GM19035 (cell line): ENCODE measurements at regions not wholly inside any gene's neighbourhood (a gene's known extent, or its start where the extent isn't known, plus 50 kb on each side); places are given as distances from the start of the nearest gene placed in this dataset.

ENCODE experiments used
- ATAC-seq: cut with Tn5 transposase; IDR thresholded peaks from one replicate; pipeline ENCODE4 v1.9.1; 2021; ENCODE audit not compliant: unreplicated experiment

- no peak for ATAC-seq
These were observed 471.1 kb upstream of the ANO3 start for GRCh38 chr11:25860677-25861450.

- ATAC-seq = no peak
These were observed 469.8 kb upstream of the ANO3 start for GRCh38 chr11:25862159-25862558.

GRCh38 chr11:25863986-25864385 is 467.9 kb upstream of the ANO3 start:
- ATAC-seq = no peak

GRCh38 chr11:25876456-25876965 is 455.4 kb upstream of the ANO3 start:
- ATAC-seq = no peak

- ATAC-seq = no peak
These were observed 445.9 kb upstream of the ANO3 start for GRCh38 chr11:25886036-25886435.

GRCh38 chr11:25890626-25891260 is 441.2 kb upstream of the ANO3 start:
- no peak for ATAC-seq

GRCh38 chr11:25891960-25892359 is 440.0 kb upstream of the ANO3 start:
- no peak for ATAC-seq

- no peak for ATAC-seq
These were observed 432.2 kb upstream of the ANO3 start for GRCh38 chr11:25899617-25900160.

GRCh38 chr11:25900814-25901213 is 431.1 kb upstream of the ANO3 start:
- no peak for ATAC-seq

- no peak for ATAC-seq
These were observed 430.5 kb upstream of the ANO3 start for GRCh38 chr11:25901415-25901814.

- ATAC-seq = no peak
These were observed 429.5 kb upstream of the ANO3 start for GRCh38 chr11:25902476-25902875.

- ATAC-seq = no peak
These were observed 423.2 kb upstream of the ANO3 start for GRCh38 chr11:25908726-25909125.

- ATAC-seq = no peak
These were observed 421.8 kb upstream of the ANO3 start for GRCh38 chr11:25910086-25910485.

- ATAC-seq = no peak
These were observed 411.6 kb upstream of the ANO3 start for GRCh38 chr11:25920356-25920755.

- no peak for ATAC-seq
These were observed 407.3 kb upstream of the ANO3 start for GRCh38 chr11:25924586-25924985.

- no peak for ATAC-seq
These were observed 406.6 kb upstream of the ANO3 start for GRCh38 chr11:25925359-25925758.

- no peak for ATAC-seq
These were observed 404.4 kb upstream of the ANO3 start for GRCh38 chr11:25927411-25927953.

- no peak for ATAC-seq
These were observed 403.9 kb upstream of the ANO3 start for GRCh38 chr11:25928076-25928475.

GRCh38 chr11:25938952-25939351 is 393.0 kb upstream of the ANO3 start:
- ATAC-seq = no peak

GRCh38 chr11:25939691-25940090 is 392.2 kb upstream of the ANO3 start:
- no peak for ATAC-seq

- ATAC-seq = no peak
These were observed 390.6 kb upstream of the ANO3 start for GRCh38 chr11:25941353-25941752.

- no peak for ATAC-seq
These were observed 388.9 kb upstream of the ANO3 start for GRCh38 chr11:25943031-25943430.
